HL-60 (cell line): ENCODE measurements at regions not wholly inside any gene's neighbourhood (a gene's known extent, or its start where the extent isn't known, plus 50 kb on each side); places are given as distances from the start of the nearest gene placed in this dataset.
A peak's percentile ranks its signal among the peaks of the same experiment; 100 is the strongest.

ENCODE experiments used
- DNase-seq, 2 experiments: peaks; one replicate each; pipeline ENCODE4 v3.0.0-alpha.2; 2010 to 2020; ENCODE audit warnings: low read depth in 1 of 2, low spot score in 1 of 2
- H3K27ac ChIP-seq: fragments of 250-450 bp; sonication (Bioruptor Pico); replicated peaks from 2 replicates; pipeline ENCODE4 v1.5.1; 2020; ENCODE audit warnings: mild to moderate bottlenecking, moderate library complexity
- H3K27me3 ChIP-seq: fragments of 250-450 bp; sonication (Bioruptor Pico); 2 replicates; pipeline ENCODE4 v1.5.1; 2021; ENCODE audit warnings: mild to moderate bottlenecking, moderate library complexity; ENCODE audit not compliant: insufficient read depth, poor library complexity, severe bottlenecking
- H3K4me3 ChIP-seq: replicated peaks from 2 replicates; pipeline ENCODE4 v1.5.1; 2011; ENCODE audit warnings: mild to moderate bottlenecking, control low read depth, low read length; ENCODE audit not compliant: insufficient read depth
- GABPA ChIP-seq: IDR thresholded peaks from 2 replicates; pipeline ENCODE4 v1.6.1; 2012; ENCODE audit warnings: low read depth
- POLR2AphosphoS5 ChIP-seq: IDR thresholded peaks from 2 replicates; pipeline ENCODE4 v1.6.1; 2012; ENCODE audit warnings: low read depth
- SPI1 ChIP-seq: IDR thresholded peaks from 2 replicates; pipeline ENCODE4 v1.6.1; 2012; ENCODE audit warnings: low read depth, mild to moderate bottlenecking, borderline replicate concordance
- TF ChIP-seq, protein P1 (sequence below): IDR thresholded peaks from one replicate; pipeline ENCODE4 v1.5.1; 2011; ENCODE audit warnings: low read length, control low read depth, inconsistent platforms; ENCODE audit not compliant: insufficient read depth
- TF ChIP-seq, protein P2 (sequence below): IDR thresholded peaks from 2 replicates; pipeline ENCODE4 v1.6.1; 2012; ENCODE audit warnings: low read depth; ENCODE audit not compliant: insufficient replicate concordance

DNA sequence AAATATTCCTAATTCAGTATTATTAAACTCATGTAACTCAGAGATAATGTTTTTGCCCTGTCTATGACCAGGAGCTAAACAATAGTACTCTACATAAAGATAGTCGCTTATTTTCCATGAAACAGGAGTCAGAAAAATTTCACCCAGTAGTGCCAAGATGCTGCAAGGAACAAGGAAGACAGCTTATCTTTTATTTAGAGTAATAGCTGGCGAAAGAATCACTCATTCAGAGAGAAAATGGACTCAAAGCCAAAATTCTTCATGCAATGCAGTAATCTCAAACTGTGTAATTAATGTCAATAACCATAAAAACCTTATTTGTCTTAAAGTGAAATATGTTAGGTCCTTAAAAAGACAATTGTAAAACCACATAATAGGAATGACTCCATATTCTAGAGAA is 477.8 kb downstream of the ANKRD50 start:
- Histone ChIP-seq H3K4me3 (no peak overlapping the region), H3K27me3 (no peaks in the 10 kb centered on the region), H3K27ac (no peak overlapping the region)
- TF ChIP-seq POLR2AphosphoS5: no peak
- no peak for TF ChIP-seq SPI1
- no peak for TF ChIP-seq GABPA
- DNase-seq: no peak

DNA sequence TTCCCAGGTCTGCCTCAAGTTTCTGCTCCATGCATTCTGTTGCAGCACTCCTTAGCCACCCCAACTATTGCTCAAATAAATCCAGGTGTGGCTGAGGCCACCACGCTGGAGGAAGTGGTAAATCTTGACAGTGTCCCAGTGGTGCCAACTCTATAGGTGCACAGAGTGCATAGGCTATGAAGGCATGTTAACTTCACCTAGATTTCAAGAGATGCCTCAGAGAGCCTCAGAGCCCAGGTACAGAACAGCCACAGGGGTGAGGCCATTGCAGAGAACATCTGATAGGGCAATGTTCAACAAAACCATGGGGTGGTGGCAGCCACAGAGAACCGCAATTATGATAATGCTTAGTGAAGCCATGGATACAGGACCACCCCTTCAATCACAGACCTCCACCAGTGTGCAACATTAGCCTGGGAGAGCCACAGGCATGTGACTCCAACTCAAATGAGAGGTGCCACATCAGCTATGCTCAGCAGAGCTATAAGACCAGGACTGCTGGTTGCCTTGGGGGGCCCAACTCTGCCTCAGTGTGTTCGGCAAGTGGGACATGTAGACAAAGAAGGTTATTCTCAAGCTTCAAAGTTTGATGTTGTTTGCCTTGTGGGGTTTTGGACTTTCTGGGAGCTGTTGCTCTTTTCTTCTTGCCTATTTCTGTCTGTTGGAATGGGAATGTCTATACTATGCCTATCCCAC is 468.7 kb downstream of the ANKRD50 start:
- no peak for DNase-seq
- Histone ChIP-seq H3K4me3 (no peak overlapping the region), H3K27me3 (no peaks in the 10 kb centered on the region), H3K27ac (no peak overlapping the region)
- no peak for TF ChIP-seq GABPA
- TF ChIP-seq, protein P1, sequence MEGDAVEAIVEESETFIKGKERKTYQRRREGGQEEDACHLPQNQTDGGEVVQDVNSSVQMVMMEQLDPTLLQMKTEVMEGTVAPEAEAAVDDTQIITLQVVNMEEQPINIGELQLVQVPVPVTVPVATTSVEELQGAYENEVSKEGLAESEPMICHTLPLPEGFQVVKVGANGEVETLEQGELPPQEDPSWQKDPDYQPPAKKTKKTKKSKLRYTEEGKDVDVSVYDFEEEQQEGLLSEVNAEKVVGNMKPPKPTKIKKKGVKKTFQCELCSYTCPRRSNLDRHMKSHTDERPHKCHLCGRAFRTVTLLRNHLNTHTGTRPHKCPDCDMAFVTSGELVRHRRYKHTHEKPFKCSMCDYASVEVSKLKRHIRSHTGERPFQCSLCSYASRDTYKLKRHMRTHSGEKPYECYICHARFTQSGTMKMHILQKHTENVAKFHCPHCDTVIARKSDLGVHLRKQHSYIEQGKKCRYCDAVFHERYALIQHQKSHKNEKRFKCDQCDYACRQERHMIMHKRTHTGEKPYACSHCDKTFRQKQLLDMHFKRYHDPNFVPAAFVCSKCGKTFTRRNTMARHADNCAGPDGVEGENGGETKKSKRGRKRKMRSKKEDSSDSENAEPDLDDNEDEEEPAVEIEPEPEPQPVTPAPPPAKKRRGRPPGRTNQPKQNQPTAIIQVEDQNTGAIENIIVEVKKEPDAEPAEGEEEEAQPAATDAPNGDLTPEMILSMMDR: no peak
- no peak for TF ChIP-seq POLR2AphosphoS5
- TF ChIP-seq, protein P2, sequence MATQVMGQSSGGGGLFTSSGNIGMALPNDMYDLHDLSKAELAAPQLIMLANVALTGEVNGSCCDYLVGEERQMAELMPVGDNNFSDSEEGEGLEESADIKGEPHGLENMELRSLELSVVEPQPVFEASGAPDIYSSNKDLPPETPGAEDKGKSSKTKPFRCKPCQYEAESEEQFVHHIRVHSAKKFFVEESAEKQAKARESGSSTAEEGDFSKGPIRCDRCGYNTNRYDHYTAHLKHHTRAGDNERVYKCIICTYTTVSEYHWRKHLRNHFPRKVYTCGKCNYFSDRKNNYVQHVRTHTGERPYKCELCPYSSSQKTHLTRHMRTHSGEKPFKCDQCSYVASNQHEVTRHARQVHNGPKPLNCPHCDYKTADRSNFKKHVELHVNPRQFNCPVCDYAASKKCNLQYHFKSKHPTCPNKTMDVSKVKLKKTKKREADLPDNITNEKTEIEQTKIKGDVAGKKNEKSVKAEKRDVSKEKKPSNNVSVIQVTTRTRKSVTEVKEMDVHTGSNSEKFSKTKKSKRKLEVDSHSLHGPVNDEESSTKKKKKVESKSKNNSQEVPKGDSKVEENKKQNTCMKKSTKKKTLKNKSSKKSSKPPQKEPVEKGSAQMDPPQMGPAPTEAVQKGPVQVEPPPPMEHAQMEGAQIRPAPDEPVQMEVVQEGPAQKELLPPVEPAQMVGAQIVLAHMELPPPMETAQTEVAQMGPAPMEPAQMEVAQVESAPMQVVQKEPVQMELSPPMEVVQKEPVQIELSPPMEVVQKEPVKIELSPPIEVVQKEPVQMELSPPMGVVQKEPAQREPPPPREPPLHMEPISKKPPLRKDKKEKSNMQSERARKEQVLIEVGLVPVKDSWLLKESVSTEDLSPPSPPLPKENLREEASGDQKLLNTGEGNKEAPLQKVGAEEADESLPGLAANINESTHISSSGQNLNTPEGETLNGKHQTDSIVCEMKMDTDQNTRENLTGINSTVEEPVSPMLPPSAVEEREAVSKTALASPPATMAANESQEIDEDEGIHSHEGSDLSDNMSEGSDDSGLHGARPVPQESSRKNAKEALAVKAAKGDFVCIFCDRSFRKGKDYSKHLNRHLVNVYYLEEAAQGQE: no peak
- TF ChIP-seq SPI1: no peak

DNA sequence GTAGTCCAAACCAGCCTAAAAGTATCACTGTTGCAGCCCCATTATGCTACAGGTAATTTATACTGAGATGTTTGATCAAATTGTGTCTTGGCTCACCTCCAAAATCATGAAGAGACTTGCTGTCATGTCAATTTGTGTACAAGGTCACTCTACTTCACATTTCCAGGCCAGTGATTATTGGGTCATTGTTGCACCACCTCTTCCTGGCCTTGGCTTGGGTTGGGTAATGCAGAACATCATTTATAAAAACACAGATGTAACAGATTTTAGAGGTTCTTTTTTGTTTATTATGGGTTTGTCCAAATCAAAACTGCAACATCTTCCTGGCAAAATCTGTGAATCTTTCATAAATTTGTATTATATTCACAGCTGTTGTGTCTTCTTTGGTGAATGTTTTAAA is 459.5 kb downstream of the ANKRD50 start:
- H3K27me3 ChIP-seq: no peaks in the 10 kb centered on the region
- DNase-seq: no peak
- no peak overlapping the region for H3K27ac ChIP-seq
- TF ChIP-seq POLR2AphosphoS5: no peak
- no peak for TF ChIP-seq SPI1
- TF ChIP-seq, protein P1: no peak
- H3K4me3 ChIP-seq: no peak overlapping the region

DNA sequence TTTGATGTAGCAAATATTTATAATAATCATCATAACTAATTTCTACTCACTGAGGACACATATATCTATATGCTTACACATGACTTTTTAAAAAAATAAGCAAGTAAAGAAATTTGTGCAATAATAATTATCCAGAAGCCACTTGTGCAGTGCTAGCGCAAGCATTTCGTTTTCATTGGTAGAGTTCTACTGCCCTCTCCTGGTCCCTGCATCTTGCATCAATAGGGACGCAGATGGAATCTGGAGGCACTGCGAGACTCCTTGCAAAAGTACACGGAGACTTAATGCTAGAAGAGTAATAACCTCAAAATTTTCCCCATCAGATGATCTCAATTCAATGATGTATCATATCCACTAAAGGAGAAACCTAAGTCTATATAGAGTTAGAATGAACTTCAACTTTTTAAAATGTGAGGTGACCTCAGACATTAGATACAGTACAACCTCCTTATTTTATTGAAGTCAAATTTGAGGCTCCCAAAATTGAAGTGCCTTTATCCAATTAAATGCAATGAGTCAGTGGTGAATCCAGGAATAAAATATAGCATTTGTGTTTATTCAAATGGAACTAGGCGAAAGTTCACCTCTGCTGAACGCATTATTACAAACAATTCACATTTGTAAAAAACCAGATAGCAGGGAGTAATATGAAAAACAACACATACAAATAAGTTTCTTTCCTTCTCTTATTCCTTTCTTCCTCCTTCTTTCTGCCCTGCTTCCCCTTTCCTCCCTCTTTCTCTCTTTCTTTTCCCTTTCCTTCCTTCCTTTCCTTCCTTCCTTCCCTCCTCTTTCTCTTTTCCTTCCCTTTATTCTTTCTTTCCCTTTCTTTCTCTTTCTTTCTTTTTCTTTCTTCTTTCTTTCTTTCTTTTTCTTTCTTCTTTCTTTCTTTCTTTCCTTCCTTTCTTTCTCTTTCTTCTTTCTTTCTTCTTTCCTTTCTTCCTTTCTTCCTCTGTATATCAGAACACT is 450.0 kb downstream of the ANKRD50 start:
- Histone ChIP-seq H3K27me3 (no peaks in the 10 kb centered on the region), H3K27ac (no peak overlapping the region), H3K4me3 (no peak overlapping the region)
- TF ChIP-seq, protein P1: peak; percentile 63
- no peak for TF ChIP-seq GABPA
- TF ChIP-seq POLR2AphosphoS5: no peak
- TF ChIP-seq SPI1: no peak
- peak; percentile 62 to 64 for DNase-seq
